Neural progenitor cell (in vitro differentiated cells): ENCODE measurements at regions not wholly inside any gene's neighbourhood (a gene's known extent, or its start where the extent isn't known, plus 50 kb on each side); places are given as distances from the start of the nearest gene placed in this dataset.

Experiments used
- EZH2 ChIP-seq: fragments of 200-600 bp; sonication (generic); IDR thresholded peaks from 2 replicates; pipeline ENCODE4 v1.6.1; 2017; ENCODE audit warnings: antibody characterized with exemption, mild to moderate bottlenecking, moderate library complexity
- EZH2phosphoT487 ChIP-seq: fragments of 200-600 bp; sonication (generic); IDR thresholded peaks from 2 replicates; pipeline ENCODE4 v1.6.1; 2017; ENCODE audit warnings: antibody characterized with exemption
- TF ChIP-seq, protein P1 (sequence below): fragments of 200-600 bp; sonication (generic); IDR thresholded peaks from 2 replicates; pipeline ENCODE4 v1.5.1; 2017; ENCODE audit warnings: antibody characterized with exemption, mild to moderate bottlenecking

- TF ChIP-seq, protein P1, sequence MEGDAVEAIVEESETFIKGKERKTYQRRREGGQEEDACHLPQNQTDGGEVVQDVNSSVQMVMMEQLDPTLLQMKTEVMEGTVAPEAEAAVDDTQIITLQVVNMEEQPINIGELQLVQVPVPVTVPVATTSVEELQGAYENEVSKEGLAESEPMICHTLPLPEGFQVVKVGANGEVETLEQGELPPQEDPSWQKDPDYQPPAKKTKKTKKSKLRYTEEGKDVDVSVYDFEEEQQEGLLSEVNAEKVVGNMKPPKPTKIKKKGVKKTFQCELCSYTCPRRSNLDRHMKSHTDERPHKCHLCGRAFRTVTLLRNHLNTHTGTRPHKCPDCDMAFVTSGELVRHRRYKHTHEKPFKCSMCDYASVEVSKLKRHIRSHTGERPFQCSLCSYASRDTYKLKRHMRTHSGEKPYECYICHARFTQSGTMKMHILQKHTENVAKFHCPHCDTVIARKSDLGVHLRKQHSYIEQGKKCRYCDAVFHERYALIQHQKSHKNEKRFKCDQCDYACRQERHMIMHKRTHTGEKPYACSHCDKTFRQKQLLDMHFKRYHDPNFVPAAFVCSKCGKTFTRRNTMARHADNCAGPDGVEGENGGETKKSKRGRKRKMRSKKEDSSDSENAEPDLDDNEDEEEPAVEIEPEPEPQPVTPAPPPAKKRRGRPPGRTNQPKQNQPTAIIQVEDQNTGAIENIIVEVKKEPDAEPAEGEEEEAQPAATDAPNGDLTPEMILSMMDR, result no peak
- TF ChIP-seq EZH2, result no peak
- no peak for TF ChIP-seq EZH2phosphoT487
Measured at GRCh38 chr4:85092943-85093342, 126.5 kb upstream of the WDFY3 start.
